Breast epithelium (tissue), 3 donors: ENCODE measurements at regions not wholly inside any gene's neighbourhood (a gene's known extent, or its start where the extent isn't known, plus 50 kb on each side); places are given as distances from the start of the nearest gene placed in this dataset.

Experiments used
- CTCF ChIP-seq, 3 donors: fragments of 450-650 bp; IDR thresholded peaks; one replicate each; pipeline ENCODE4 v1.5.1; 2016 to 2017; ENCODE audit warnings: antibody characterized with exemption in 3 of 3, mild to moderate bottlenecking in 3 of 3, moderate library complexity in 3 of 3
- POLR2A ChIP-seq: fragments of 450-650 bp; IDR thresholded peaks from one replicate; pipeline ENCODE4 v1.6.1; 2016; ENCODE audit warnings: antibody characterized with exemption, mild to moderate bottlenecking, moderate library complexity
- POLR2AphosphoS5 ChIP-seq, 3 donors: sonication (generic); formaldehyde crosslinking; IDR thresholded peaks; one replicate each; pipeline ENCODE4 v1.6.1; 2017; ENCODE audit warnings: antibody characterized with exemption in 3 of 3

- TF ChIP-seq POLR2A, result no peak
- no peak for TF ChIP-seq CTCF (IDR thresholded peaks at IDR 0.05)
- no peak for TF ChIP-seq POLR2AphosphoS5 (IDR thresholded peaks at IDR 0.05)
Measured at GRCh38 chr4:97216046-97216445, 927.2 kb downstream of the STPG2 start.
